H9 (cell line): ENCODE measurements at regions not wholly inside any gene's neighbourhood (a gene's known extent, or its start where the extent isn't known, plus 50 kb on each side); places are given as distances from the start of the nearest gene placed in this dataset.
"Not testable (repeated sequence)": the region's sequence is repeated elsewhere in the genome, so short reads cannot be mapped to it uniquely, and the experiment has no call there.

Experiments
- DNase-seq: peaks from one replicate; pipeline ENCODE4 v3.0.0-alpha.2; 2017
- H2AFZ ChIP-seq: one replicate; pipeline ENCODE4 v1.6.1; 2013; ENCODE audit warnings: mild to moderate bottlenecking, low read length, control low read depth, moderate library complexity
- H2AK5ac ChIP-seq: 2 replicates; pipeline ENCODE4 v1.6.1; 2013; ENCODE audit warnings: low read length, control low read depth, mixed read lengths; ENCODE audit not compliant: insufficient read length
- H2BK120ac ChIP-seq: one replicate; pipeline ENCODE4 v1.6.1; 2013; ENCODE audit warnings: low read depth, mild to moderate bottlenecking, low read length, control low read depth, inconsistent platforms; ENCODE audit not compliant: poor library complexity, severe bottlenecking
- H2BK12ac ChIP-seq: 2 replicates; pipeline ENCODE4 v1.6.1; 2013; ENCODE audit warnings: low read length, control low read depth, mixed read lengths, low read depth; ENCODE audit not compliant: insufficient read length
- H2BK15ac ChIP-seq: 2 replicates; pipeline ENCODE4 v1.6.1; 2013; ENCODE audit warnings: low read depth, low read length, control low read depth
- H2BK20ac ChIP-seq: one replicate; pipeline ENCODE4 v1.6.1; 2013; ENCODE audit warnings: low read depth, mild to moderate bottlenecking, low read length, control low read depth, inconsistent platforms; ENCODE audit not compliant: poor library complexity, severe bottlenecking
- H2BK5ac ChIP-seq: 2 replicates; pipeline ENCODE4 v1.6.1; 2013; ENCODE audit warnings: low read length, control low read depth, mixed read lengths; ENCODE audit not compliant: insufficient read length
- H3K14ac ChIP-seq: 2 replicates; pipeline ENCODE4 v1.6.1; 2013; ENCODE audit warnings: low read length, control low read depth; ENCODE audit not compliant: insufficient read depth
- H3K18ac ChIP-seq: 2 replicates; pipeline ENCODE4 v1.6.1; 2013; ENCODE audit warnings: low read depth, mild to moderate bottlenecking, mixed read lengths, low read length, control low read depth; ENCODE audit not compliant: insufficient read length
- H3K23ac ChIP-seq: 2 replicates; pipeline ENCODE4 v1.6.1; 2013; ENCODE audit warnings: low read length, control low read depth, mixed read lengths, low read depth; ENCODE audit not compliant: insufficient read length
- H3K23me2 ChIP-seq: 2 replicates; pipeline ENCODE4 v1.6.1; 2013; ENCODE audit warnings: low read depth, mild to moderate bottlenecking, mixed read lengths, low read length, control low read depth; ENCODE audit not compliant: insufficient read length, poor library complexity, severe bottlenecking
- H3K27ac ChIP-seq: 2 replicates; pipeline ENCODE4 v1.5.1; 2013; ENCODE audit warnings: low read length, control low read depth, mixed read lengths, low read depth; ENCODE audit not compliant: insufficient read length
- H3K27me3 ChIP-seq: 2 replicates; pipeline ENCODE4 v1.6.1; 2013; ENCODE audit warnings: low read length, control low read depth, inconsistent platforms; ENCODE audit not compliant: insufficient read depth
- H3K4ac ChIP-seq: 2 replicates; pipeline ENCODE4 v1.6.1; 2013; ENCODE audit warnings: low read depth, mild to moderate bottlenecking, control low read depth, inconsistent platforms, low read length, moderate library complexity
- H3K4me1 ChIP-seq: 2 replicates; pipeline ENCODE4 v1.6.1; 2013; ENCODE audit warnings: low read length, control low read depth, inconsistent platforms; ENCODE audit not compliant: insufficient read depth
- H3K4me2 ChIP-seq: 2 replicates; pipeline ENCODE4 v1.6.1; 2013; ENCODE audit warnings: low read length, control low read depth, mixed read lengths; ENCODE audit not compliant: insufficient read length, insufficient read depth
- H3K56ac ChIP-seq: 2 replicates; pipeline ENCODE4 v1.6.1; 2013; ENCODE audit warnings: low read depth, mild to moderate bottlenecking, mixed read lengths, low read length, control low read depth; ENCODE audit not compliant: insufficient read length
- H3K79me1 ChIP-seq: 2 replicates; pipeline ENCODE4 v1.6.1; 2013; ENCODE audit warnings: low read depth, mild to moderate bottlenecking, moderate library complexity, low read length, control low read depth, inconsistent platforms; ENCODE audit not compliant: insufficient read depth, poor library complexity, severe bottlenecking
- H3K79me2 ChIP-seq: 2 replicates; pipeline ENCODE4 v1.6.1; 2013; ENCODE audit warnings: low read length, control low read depth, inconsistent platforms; ENCODE audit not compliant: insufficient read depth
- H3K9ac ChIP-seq: 2 replicates; pipeline ENCODE4 v1.6.1; 2013; ENCODE audit warnings: low read length, control low read depth, mixed read lengths; ENCODE audit not compliant: insufficient read length; ENCODE audit errors: extremely low read depth
- H3K9me3 ChIP-seq: one replicate; pipeline ENCODE4 v1.6.1; 2013; ENCODE audit warnings: low read depth, low read length, inconsistent platforms; ENCODE audit not compliant: control insufficient read depth
- H3T11ph ChIP-seq: one replicate; pipeline ENCODE4 v1.6.1; 2013; ENCODE audit warnings: mild to moderate bottlenecking, low read length, control low read depth, inconsistent platforms
- H4K20me1 ChIP-seq: one replicate; pipeline ENCODE4 v1.6.1; 2013; ENCODE audit not compliant: control insufficient read depth, insufficient read length, insufficient read depth
- H4K5ac ChIP-seq: 2 replicates; pipeline ENCODE4 v1.6.1; 2013; ENCODE audit warnings: low read depth, mild to moderate bottlenecking, mixed read lengths, low read length, control low read depth; ENCODE audit not compliant: insufficient read length
- H4K8ac ChIP-seq: replicated peaks from 2 replicates; pipeline ENCODE4 v1.6.1; 2013; ENCODE audit warnings: low read length, control low read depth, mixed read lengths, low read depth; ENCODE audit not compliant: insufficient read length
- H4K91ac ChIP-seq: 2 replicates; pipeline ENCODE4 v1.6.1; 2013; ENCODE audit warnings: low read depth, mild to moderate bottlenecking, moderate library complexity, mixed read lengths, low read length, control low read depth; ENCODE audit not compliant: insufficient read length
- H3K27ac Mint-ChIP-seq, 3 experiments: 2 replicates in 2 of 3; 3 replicates in 1 of 3; pipeline ENCODE4 v1.8.0; 2020 to 2021; ENCODE audit warnings: mixed read lengths in 3 of 3, mild to moderate bottlenecking in 1 of 3, moderate library complexity in 1 of 3
- H3K27me3 Mint-ChIP-seq: 2 replicates; pipeline ENCODE4 v1.8.0; 2021; ENCODE audit warnings: low read depth, mild to moderate bottlenecking, moderate library complexity, mixed read lengths
- H3K36me3 Mint-ChIP-seq, 3 experiments: 2 replicates in 2 of 3; 3 replicates in 1 of 3; pipeline ENCODE4 v1.8.0; 2020 to 2021; ENCODE audit warnings: low read depth in 3 of 3, mixed read lengths in 3 of 3; ENCODE audit not compliant: insufficient read depth in 1 of 3
- H3K4me1 Mint-ChIP-seq, 2 experiments: 2 replicates each; pipeline ENCODE4 v1.8.0; 2020; ENCODE audit warnings: mixed read lengths in 2 of 2
- H3K4me3 Mint-ChIP-seq, 2 experiments: 2 replicates in 1 of 2; 3 replicates in 1 of 2; pipeline ENCODE4 v1.8.0; 2020 to 2021; ENCODE audit warnings: mild to moderate bottlenecking in 2 of 2, mixed read lengths in 2 of 2, moderate library complexity in 1 of 2
- H3K9me3 Mint-ChIP-seq, 2 experiments: 2 replicates in 1 of 2; 3 replicates in 1 of 2; pipeline ENCODE4 v1.8.0; 2020; ENCODE audit warnings: mild to moderate bottlenecking in 2 of 2, mixed read lengths in 2 of 2, moderate library complexity in 1 of 2
- WGBS: extraction: QIAGEN DNeasy Blood & Tissue Kit; methylation state at CpG from one replicate; pipeline ENCODE4 v1.1.7; 2013; ENCODE audit warnings: missing lambda C conversion rate, low lambda C conversion rate, mixed read lengths; ENCODE audit not compliant: insufficient read length; ENCODE audit errors: extremely low coverage; 5-methylcytosine and 5-hydroxymethylcytosine counted together

DNA sequence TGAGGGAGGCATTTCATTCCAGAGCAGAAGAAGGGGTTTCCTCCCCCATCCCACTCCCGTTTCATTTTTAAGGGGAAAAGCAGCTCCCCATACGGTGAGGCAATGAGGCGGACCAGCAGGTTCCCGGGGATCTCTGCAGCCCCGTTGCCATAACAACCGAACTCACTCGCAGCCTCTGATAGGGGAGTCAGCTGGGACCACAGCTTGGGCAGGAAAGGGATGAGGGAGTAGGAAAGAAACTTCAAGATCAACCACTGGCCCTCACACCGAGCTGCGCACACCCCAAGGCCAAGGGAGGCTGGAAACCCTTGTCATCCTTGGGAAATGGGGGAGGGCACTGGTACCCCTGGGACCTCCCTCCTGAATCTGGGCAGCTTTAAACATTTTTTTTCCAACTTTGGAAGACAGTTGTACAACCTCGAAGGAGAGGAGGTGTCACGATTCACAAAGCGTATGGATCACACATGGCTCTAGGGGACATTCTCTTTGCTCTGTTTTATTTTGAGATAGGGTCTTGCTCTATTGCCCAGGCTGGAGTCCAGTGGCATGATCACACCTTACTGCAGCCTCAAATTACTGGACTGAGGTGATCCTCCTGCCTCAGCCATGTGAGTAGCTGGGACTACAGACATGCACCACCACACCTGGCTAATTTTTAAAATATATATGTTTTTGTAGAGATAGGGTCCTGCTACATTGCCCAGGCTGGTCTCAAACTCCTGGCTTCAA, 160.6 kb downstream of the CRLF3 start:
- not testable (repeated sequence) for H4K8ac ChIP-seq, H3K4me2 ChIP-seq, H4K20me1 ChIP-seq, H3K27me3 Mint-ChIP-seq, H3K14ac ChIP-seq, H2BK5ac ChIP-seq, H2BK15ac ChIP-seq, H4K5ac ChIP-seq, H3K27me3 ChIP-seq, H2BK12ac ChIP-seq, H3K9ac ChIP-seq, H3K9me3 Mint-ChIP-seq, H3K56ac ChIP-seq, H3K23ac ChIP-seq, H3K23me2 ChIP-seq, H2AK5ac ChIP-seq, H3K18ac ChIP-seq, H3T11ph ChIP-seq, H3K4me1 ChIP-seq, H4K91ac ChIP-seq, H3K9me3 ChIP-seq, H3K4me1 Mint-ChIP-seq, H2BK120ac ChIP-seq, H3K27ac Mint-ChIP-seq, H3K4ac ChIP-seq, H3K36me3 Mint-ChIP-seq, H2BK20ac ChIP-seq, H2AFZ ChIP-seq, H3K4me3 Mint-ChIP-seq, H3K27ac ChIP-seq, H3K79me2 ChIP-seq, H3K79me1 ChIP-seq
- peak; percentile 70 for DNase-seq
- WGBS = no CpG with 5 or more reads among the region's 12 CpGs

DNA sequence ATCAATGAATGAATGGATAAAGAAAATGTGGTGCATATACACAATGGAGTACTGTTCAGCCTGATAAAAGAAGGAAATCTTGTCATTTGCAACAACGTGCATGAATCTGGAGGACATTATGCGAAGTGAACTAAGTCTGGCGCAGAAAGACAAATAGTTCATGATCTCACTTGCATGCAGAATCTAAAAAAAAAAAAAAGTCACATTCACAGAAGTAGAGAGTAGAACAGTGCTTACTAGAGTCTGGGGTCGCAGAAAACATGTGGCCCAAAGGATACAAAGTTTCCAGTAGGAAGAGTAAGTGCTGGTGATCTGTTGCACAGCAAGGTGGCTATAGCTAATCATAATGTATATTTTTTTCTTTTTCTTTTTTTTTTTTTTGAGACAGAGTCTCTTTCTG, 167.3 kb downstream of the CRLF3 start:
- not testable (repeated sequence) for H4K8ac ChIP-seq, H3K18ac ChIP-seq, H3K9ac ChIP-seq, H3K27ac ChIP-seq, H2BK20ac ChIP-seq, H3K4me3 Mint-ChIP-seq, H3K79me2 ChIP-seq, H3K4ac ChIP-seq, H3K9me3 ChIP-seq, H3K4me1 ChIP-seq, H3K79me1 ChIP-seq, H2BK120ac ChIP-seq, H4K91ac ChIP-seq, H4K20me1 ChIP-seq, H3K4me1 Mint-ChIP-seq, H2AFZ ChIP-seq, H3K27me3 ChIP-seq, H3K27ac Mint-ChIP-seq, H3K27me3 Mint-ChIP-seq, H3K36me3 Mint-ChIP-seq, H3K4me2 ChIP-seq, H3K14ac ChIP-seq, H2BK5ac ChIP-seq, H2BK12ac ChIP-seq, H2AK5ac ChIP-seq, H3K23me2 ChIP-seq, H3K9me3 Mint-ChIP-seq, H3K56ac ChIP-seq, H4K5ac ChIP-seq, H2BK15ac ChIP-seq, H3K23ac ChIP-seq, DNase-seq, H3T11ph ChIP-seq
- no CpG with 5 or more reads among the region's 4 CpGs for WGBS
